HG03520 (cell line): ENCODE measurements at regions not wholly inside any gene's neighbourhood (a gene's known extent, or its start where the extent isn't known, plus 50 kb on each side); places are given as distances from the start of the nearest gene placed in this dataset.

Experiments used
- ATAC-seq: cut with Tn5 transposase; IDR thresholded peaks from one replicate; pipeline ENCODE4 v1.9.1; 2021; ENCODE audit warnings: mild to moderate bottlenecking, moderate library complexity; ENCODE audit not compliant: unreplicated experiment

DNA sequence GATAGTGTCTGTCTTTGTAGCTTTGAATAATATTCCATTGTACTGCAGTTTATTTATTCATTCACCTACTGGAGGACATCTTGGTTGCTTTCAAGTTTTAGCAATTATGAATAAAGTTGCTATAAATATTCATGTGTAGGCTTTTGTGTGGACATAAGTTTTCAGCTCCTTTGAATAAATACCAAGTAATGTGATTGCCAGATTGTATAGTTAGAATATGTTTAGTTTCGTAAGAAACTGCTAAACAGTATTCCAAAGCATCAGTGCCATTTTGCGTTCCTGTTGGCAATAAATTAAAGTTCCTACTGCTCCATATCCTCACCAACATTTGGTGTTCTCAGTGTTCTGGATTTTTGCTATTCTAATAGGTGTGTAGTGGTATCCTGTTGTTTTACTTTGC, 311.7 kb upstream of the FMN2 start:
- no peak for ATAC-seq

DNA sequence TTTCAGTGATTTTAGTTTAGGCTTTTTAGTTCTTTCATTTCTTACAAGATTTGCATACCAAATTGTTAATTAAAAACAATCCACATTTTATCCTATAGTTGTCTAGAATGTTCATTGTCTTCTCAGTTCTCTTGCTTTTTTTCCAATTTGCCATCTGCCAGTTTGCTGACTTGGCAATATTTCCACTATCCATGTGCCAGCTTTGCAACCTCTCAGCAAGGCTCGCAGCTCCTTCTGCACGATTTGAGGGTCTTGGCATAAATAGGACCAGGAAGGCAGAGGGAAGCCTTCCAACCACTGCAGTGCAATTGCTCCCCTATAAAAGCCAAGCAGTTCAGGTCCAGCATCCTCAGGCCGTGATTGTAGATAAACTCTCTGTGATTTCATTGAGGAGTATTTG, 306.8 kb upstream of the FMN2 start:
- ATAC-seq, result no peak

DNA sequence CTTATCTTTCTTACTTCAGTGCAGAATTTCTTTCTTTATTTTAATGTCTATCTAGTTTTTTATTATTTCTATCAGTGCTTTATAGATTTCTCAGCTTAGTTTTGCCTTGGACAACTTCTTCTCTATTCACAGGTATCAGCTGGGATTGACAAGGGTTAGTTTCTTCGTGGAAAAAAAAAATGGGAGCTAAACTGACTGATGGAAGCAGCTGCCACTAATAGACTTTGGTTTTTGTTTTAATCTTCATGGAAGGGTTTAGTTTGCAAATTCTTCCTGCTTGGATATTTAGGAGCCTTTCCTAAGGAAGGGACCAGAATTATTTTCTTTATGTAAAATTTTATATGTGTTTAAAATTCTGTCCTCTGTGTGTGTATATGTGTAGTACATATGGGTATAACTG, 306.1 kb upstream of the FMN2 start:
- no peak for ATAC-seq

DNA sequence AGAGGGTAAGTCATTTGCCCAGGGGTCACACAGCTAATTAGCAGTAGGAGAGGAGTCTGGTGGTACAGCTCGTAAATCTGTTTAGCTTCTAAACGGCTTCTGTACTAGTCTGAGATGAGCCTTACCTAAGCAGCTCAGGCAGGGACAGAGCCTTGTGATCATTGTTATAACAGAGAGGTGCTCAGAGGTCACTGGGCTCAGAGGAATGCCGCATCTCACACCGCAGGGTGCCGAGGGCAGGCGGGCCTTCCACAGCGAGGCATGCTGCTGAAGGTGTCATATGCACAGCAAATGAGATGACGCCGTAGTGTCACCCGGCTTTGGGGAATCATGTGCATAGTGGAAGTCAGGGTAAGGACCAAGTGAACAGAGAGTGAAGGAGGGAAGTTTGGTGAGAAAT, 305.2 kb upstream of the FMN2 start:
- no peak for ATAC-seq

DNA sequence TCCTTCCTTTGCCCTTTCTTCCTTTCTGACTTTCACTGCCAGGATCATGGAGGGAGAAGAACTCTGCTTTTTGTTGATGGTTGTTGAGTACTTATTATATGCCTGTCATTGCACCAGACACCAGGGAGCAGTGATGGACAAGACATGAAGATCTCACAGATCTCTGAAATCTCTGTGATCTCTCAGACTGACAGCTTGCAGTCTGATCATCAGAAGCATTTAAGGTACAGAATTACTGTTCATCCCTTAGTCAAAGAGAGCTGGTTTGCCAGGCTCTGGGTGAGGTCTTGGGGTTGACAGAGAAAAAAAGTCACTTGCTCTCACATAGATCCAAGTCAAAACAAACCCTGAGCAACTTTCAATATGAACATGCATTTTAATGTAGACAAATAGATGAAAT, 299.5 kb upstream of the FMN2 start:
- no peak for ATAC-seq

DNA sequence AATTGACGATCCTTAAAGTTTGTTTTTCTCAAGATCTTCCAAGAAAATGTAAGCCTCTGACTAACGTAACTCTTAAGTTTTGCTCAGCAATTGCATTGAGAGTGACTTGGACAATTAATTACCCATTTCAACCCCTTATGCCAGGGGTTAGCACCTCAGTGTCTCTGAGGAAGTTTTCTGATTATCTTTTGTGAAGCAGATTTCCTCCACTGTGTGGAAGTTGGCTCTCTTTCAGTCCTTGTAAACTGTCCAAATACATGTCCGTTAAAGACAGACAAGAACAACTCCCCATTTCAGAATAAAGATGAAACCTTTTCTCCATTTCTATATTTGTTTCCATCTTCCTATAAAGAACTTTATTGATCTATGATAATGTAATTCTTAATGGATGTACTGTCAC, 296.4 kb upstream of the FMN2 start:
- no peak for ATAC-seq

DNA sequence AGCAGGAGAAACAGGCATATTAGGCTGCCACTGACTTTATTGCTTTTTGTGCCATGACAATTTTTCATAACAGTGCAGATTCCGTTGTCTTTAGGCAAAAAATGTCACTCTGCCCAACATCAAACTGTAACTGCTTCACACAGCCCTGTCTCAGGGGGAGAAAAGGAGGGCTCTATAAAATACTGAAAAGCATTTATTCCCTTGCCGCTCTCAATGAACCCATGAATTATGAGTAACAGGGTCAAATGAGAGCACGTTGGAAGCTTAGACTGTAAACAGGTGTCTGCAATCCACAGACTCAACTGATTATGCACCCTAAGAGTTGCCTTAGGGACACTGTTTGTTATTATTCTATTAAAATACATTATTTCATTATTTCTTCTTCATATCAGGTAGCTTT, 292.1 kb upstream of the FMN2 start:
- ATAC-seq, result no peak

DNA sequence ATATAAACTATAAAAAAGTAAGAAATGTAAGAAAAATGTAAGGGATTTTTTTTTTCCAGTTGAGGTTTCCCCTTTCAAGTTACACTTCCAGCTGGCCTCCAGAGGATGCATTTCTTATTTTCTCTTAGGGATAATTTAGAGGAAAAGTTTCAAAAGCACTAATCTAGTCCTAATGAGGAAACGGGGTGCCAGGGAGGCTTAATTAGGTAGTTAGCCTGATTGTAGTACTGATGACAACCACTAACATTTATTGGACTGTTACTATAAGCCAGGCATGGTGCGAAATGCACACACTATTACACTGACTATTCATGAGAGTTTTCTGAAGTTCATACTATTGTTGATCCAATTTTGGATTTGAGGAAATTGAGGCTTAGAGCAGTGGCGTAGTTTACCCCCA, 290.8 kb upstream of the FMN2 start:
- no peak for ATAC-seq

DNA sequence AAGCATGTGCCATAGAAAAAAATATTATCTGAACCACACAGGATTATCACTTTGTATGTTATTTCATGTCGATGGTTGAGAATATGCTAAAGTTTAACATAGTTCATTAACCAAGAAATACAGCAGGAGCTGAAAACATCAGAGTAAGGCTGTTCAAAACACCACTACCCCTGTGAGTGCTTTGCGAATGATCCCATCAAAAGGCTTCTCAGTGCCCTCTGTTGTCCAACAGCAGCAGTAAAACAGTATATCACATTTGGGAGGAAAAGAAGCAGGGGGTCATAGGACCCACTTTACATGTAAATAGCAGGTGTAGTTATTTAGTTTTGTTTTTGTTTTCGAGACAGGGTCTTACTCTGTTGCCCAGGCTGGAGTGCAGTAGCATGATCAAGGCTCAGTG, 289.4 kb upstream of the FMN2 start:
- no peak for ATAC-seq

DNA sequence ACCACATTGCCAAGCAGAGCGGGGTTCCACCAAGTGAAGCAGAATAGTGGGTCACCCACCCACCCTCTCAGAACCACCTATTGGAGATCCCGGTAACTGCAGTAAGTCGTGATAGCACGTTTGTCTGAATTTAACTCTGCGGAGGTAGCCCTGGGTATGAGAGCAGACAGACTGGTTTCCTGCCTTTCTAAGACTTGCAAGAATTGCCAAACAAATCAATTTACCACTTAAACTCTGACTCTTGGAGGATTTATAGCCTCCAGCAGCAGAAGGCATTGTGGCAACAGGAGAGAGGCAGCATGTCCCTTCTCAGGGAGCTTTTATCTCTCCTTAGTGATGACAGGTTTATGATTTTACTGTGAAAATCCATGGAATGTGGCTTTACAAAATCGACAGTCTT, 287.9 kb upstream of the FMN2 start:
- ATAC-seq, result no peak

DNA sequence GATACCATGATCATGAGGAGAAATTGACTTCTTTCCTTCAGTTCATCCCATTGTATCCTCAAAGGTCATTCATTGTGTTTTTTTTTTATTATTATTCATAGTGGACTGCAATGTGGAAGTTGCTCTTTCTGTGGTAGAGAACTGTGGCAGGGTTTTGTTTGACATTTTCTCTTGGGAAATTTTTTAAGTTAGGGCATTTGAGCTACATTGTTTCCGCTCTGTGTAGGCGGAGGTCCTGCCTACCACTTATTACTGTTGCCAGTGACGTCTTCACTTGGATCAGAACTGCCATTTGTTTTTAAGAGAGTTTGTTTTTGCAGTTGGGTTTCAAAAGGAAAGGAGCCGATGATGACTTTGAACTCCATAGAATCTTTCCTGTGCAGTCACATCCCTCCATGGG, 287.4 kb upstream of the FMN2 start:
- ATAC-seq, result no peak

DNA sequence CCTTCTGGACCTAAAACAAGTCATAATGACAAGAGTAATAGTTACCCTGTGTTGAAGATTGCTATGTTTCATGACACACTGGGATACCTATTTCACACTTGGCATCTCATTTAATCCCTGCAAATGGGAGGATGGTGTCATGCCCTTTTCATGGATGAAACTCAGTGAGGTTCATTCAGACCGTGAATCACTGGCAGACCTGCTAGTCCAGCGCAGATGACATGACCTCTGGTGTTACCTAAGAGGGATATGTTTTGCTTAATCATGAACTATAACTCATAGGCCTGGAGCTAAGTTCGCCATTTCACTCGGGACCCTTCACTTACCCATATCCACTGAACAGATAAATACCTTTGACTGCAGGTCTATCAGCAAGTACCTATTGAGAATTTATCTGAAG, 286.6 kb upstream of the FMN2 start:
- no peak for ATAC-seq

DNA sequence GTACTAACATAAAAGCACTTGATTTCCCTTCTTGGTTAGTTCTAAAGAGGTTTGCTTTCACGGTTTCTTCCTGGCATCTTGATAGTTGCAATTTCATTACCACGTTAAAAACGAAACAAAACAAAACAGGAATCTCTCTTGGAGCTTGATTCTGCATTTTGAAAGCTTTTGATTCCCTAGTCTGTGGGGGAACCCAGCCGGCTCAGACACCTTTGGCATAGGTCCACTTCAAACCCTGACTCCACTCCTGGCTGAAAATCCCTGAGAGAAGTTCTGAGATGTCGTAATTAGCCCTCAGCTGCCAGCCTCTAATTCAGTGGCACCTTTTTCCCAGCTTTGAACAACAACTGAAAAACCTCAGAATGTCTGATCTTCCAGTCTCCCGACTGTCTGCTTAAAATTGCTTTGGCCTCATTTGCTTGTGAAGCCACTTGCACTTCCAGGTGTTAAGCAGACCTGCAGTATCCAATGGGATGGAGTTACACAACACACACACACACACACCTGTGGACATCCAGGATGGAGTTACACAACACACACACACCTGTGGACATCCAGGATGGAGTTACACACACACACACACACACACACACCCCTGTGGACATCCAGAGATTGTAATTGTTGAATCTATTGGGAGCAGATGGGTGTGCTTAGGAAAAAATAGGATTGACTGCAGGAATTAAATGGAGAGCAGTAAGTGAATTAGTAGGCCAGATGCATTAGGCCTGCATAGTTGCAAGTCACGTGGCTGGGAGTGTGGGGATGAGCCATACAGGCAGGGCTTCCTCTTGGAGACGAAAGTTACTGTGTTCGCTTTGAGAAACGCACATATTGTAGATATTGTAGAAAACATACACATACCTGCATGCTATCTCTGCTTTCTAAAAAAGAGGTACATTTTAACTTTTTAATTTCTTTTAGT, 285.6 kb upstream of the FMN2 start:
- ATAC-seq, result no peak

DNA sequence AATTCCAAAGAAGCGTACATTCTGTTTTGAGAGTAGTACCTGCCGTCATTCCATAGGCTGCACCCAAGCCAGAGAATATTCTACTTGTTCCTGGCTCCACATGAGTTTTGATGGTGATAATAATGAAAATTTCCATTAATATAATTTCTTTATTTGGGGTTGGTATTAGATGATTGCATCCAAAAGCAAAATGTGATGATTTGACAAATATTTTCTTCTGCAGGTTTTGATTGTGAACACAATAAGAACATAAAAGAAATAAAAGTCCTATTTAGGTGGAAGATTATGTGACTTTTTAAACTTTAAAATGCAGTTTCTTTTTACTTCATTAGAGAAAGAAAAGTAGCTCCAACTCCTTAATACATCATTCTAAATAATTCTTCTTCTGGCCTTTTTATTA, 284.8 kb upstream of the FMN2 start:
- ATAC-seq, result no peak

DNA sequence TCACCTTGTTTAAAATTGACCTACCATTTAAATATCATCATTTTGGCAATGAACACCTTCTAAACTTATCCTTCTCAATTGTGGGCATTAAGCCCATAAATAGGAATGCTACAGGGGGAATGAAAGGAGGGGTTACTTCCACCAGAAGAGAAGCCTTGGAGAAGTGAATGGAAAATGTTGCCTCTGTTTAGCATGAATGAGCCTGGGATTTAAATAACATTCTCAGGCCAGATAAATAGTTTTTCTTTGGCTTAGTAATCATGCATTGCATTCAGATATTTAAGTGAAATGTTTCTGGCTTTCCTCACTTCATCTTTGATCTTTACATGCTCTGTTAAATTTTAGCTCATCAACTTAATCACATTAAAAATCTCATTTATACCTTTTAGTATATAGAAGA, 284.3 kb upstream of the FMN2 start:
- ATAC-seq, result no peak

DNA sequence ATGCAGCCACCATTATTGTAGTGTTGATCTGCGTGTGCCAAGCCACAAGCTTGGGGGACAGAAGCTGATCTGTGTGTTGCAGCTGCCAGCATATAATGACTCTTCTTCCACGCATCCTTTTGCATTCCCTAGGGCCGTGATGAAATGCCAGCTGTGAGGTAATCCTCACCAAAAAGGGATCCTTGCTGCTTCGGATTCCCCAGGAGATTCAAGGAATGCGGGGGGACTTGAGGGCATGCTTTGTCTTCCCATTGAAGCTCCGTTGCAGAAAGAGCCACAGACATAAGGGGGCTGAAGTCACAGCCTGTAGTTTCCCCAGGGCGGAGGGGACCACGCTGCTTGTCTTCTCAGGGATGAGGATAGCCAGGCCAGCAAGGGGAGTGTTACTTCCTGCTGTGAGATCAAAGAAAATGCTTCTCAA, 281.6 kb upstream of the FMN2 start:
- ATAC-seq, result no peak

DNA sequence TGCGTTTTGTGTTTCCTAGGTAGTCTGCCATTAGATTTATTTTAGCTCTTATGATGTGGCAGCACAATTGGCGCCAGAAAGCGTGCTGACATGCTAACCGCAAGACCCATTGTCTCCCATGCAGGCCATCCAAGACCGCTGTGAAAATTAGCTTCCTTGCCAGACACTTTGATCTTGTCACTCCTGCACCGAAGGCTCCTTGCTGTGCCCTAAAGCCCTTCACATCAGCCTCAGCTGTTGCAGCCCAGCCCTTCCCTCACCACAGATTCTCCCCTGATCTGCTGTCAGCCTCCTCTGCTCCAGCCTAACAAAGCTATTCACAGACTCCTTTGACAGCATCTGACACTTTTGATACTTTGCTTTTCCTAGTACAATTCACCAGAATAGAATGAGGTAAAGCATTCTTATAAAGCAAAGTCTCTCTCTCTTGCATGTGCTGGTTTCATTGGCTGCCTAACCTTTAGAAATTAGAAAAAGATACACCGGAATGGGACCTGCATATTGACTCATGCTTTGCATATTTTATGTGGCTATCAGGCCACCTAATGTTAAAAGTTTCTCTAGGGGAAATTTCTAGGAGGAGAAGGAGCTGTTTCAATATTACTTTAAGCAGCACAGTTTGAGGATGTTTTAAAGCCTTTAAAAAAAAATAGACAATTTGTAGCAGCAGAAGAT, 280.3 kb upstream of the FMN2 start:
- ATAC-seq, result no peak

DNA sequence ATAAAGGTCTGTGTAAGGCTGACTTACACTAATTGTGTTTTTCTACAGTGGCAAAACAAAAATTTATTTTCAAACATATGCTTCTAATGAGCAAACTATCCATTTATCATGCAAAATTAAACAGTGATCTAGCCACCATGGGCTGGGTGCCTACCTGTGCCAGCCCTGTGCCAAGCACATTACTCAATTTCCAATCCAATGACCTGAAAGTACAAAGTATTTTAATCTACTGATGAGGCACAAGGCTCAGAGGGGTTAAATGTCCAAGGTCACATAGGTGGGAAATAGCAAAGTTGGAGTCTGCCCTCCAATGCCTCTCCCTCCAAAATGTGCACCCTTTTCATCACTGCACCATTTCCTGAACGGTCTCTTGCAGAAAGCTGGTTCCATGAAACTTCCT, 279.1 kb upstream of the FMN2 start:
- ATAC-seq, result no peak

DNA sequence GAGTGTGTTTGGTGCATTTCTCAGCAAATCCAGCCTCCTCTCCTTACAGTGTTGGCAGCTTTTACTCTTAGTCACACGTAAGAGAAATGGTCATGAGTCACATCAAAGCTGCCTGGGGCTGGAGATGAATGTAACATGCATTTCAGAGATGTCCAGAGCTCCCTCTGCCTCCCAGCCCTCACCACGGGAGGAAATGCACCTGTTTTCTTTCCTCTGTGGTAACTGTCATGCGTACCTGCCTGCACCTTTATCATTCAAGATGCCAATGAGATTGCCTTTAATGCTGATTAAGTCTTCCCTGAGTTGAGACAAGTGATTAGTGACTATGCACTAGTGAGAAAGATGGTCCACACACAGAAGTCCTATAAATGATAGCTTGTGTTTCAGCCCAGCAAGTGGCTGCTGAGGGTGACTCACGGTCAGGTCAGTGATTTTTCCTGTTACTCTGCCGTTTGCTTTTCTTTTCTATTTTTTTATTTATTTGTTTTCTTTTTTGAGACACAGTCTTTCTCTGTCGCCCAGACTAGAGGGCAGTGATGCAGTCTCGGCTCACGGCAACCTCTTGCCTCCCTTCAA, 277.3 kb upstream of the FMN2 start:
- no peak for ATAC-seq

DNA sequence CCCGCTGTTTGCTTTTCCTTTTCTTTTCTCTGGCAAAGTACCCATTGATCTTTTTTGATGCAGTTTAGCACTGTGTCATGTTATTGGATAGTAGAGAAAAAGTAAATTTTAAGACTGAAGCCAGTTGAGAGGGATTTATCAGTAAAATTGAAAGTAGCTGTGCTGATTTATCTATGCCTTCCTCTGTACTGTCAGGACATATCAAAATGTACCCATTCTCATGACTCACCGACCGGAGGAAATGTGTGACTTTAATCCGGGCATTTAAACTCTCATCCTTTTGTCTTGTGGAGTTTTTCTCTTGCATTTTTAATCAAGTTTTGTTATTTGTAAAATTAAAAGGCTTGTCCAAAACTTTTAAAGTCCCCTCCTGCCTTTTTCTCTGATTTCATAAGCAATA, 276.6 kb upstream of the FMN2 start:
- ATAC-seq, result no peak

DNA sequence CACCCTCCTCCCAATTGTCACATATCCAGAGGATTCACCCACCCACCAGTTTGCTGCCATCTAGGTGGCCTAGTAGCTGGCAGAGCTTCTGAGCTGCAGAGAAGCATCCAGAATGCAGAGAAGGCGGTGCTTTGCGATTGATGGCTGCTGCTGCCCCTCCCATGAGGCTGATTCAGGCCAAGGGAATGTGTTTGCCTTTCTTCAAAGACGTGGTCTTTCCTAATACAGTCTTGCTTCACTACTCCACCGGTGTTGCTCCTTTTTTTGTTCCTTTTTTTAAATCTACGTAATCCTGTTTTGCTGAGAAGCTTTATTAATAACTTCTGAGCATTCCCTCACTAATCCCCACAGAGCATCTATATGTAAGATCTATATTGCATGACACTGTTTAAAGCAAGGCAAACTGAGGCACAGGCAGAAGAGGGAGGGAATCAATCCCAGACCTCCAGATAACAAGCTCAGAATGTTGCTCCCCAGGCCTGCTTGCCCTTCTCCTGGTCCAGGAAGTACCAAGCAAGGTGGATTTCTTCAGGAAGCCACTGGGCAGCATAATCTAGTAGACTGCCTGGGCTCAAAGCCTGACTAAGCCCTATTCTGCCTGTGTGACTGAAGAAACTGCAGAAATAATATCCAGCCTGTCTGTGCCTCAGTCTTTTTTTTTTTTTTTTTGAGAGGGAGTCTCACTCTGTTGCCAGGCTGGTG, 275.5 kb upstream of the FMN2 start:
- no peak for ATAC-seq

DNA sequence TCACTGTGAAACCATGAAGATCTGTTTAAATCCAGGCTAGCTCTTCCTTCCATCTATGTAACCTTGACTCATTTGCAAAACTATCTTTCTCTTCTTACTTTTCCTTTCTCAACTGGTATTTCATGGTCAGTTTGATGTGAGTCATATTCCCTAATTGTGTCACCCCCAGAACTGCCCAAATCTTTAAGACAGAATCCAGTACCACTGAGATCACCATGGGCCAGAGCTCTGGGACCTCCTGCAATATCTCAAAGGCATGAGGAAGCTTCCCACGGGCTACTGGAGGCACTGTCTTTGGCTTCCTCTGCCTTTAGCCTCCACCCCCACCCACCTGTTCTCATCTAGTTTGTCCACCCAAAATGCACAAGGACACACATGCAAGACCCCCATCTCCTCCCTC, 274.4 kb upstream of the FMN2 start:
- ATAC-seq, result no peak
